HUES64 (cell line): ENCODE measurements at regions not wholly inside any gene's neighbourhood (a gene's known extent, or its start where the extent isn't known, plus 50 kb on each side); places are given as distances from the start of the nearest gene placed in this dataset.

Source experiments
- H3K27ac ChIP-seq: 2 replicates; pipeline ENCODE4 v1.7.0; 2013; ENCODE audit warnings: low read depth, low read length, inconsistent platforms
- H3K27me3 ChIP-seq: 2 replicates; pipeline ENCODE4 v1.6.1; 2013; ENCODE audit warnings: mild to moderate bottlenecking, low read length; ENCODE audit not compliant: insufficient read depth
- H3K36me3 ChIP-seq: 2 replicates; pipeline ENCODE4 v1.6.1; 2013; ENCODE audit warnings: mild to moderate bottlenecking, low read length; ENCODE audit not compliant: insufficient read depth
- H3K4me1 ChIP-seq: 2 replicates; pipeline ENCODE4 v1.6.1; 2013; ENCODE audit warnings: mild to moderate bottlenecking, low read length, moderate library complexity; ENCODE audit not compliant: insufficient read depth
- H3K4me3 ChIP-seq: 2 replicates; pipeline ENCODE4 v1.5.1; 2013; ENCODE audit warnings: mild to moderate bottlenecking, low read length, moderate library complexity
- H3K9ac ChIP-seq: 2 replicates; pipeline ENCODE4 v1.6.1; 2013; ENCODE audit warnings: mild to moderate bottlenecking, low read depth, low read length
- H3K9me3 ChIP-seq: 2 replicates; pipeline ENCODE4 v1.6.1; 2013; ENCODE audit warnings: low read depth, low read length; ENCODE audit not compliant: insufficient read depth
- WGBS: fragments of 150-250, 120-280 bp; methylation state at CpG from one replicate; pipeline ENCODE4 v1.1.7; 2013; ENCODE audit warnings: missing lambda C conversion rate; 5-methylcytosine and 5-hydroxymethylcytosine counted together

GRCh38 chr4:171042989-171043524, 770.1 kb upstream of the GALNTL6 start:
- Histone ChIP-seq H3K9ac (no peak overlapping the region), H3K9me3 (no peaks in the 10 kb centered on the region), H3K27me3 (no peaks in the 10 kb centered on the region), H3K4me1 (no peaks in the 10 kb centered on the region), H3K27ac (no peak overlapping the region), H3K36me3 (no peaks in the 10 kb centered on the region), H3K4me3 (no peak overlapping the region)
- WGBS, result 96% methylated on average over 46 of the region's 46 CpGs

GRCh38 chr4:171035909-171036308, 777.3 kb upstream of the GALNTL6 start:
- no peaks in the 10 kb centered on the region for H3K9me3 ChIP-seq
- no peak overlapping the region for H3K9ac ChIP-seq
- H3K36me3 ChIP-seq, result no peaks in the 10 kb centered on the region
- H3K4me3 ChIP-seq, result no peak overlapping the region
- H3K27me3 ChIP-seq, result no peaks in the 10 kb centered on the region
- peaks cover 7% of the 10 kb centered on the region; the same call in 1 of the 2 replicates for H3K4me1 ChIP-seq
- WGBS, result 93% methylated on average over 3 of the region's 3 CpGs
- H3K27ac ChIP-seq, result no peak overlapping the region

- 98% methylated on average over 1 of the region's 1 CpG for WGBS
- Histone ChIP-seq H3K27ac (no peak overlapping the region), H3K9ac (no peak overlapping the region), H3K9me3 (no peaks in the 10 kb centered on the region), H3K4me3 (no peak overlapping the region), H3K27me3 (no peaks in the 10 kb centered on the region), H3K4me1 (peaks cover 16% of the 10 kb centered on the region; the same call in 1 of the 2 replicates), H3K36me3 (no peaks in the 10 kb centered on the region)
These were observed 781.9 kb upstream of the GALNTL6 start for GRCh38 chr4:171031338-171031737.

- H3K36me3 ChIP-seq, result no peaks in the 10 kb centered on the region
- no peak overlapping the region for H3K27ac ChIP-seq
- H3K9ac ChIP-seq, result no peak overlapping the region
- H3K9me3 ChIP-seq, result no peaks in the 10 kb centered on the region
- H3K4me3 ChIP-seq, result no peak overlapping the region
- peaks cover 42% of the 10 kb centered on the region for H3K4me1 ChIP-seq
- no peaks in the 10 kb centered on the region for H3K27me3 ChIP-seq
- 98% methylated on average over 2 of the region's 2 CpGs for WGBS
These were observed 787.4 kb upstream of the GALNTL6 start for GRCh38 chr4:171025776-171026175.

- H3K4me3 ChIP-seq, result no peak overlapping the region
- H3K4me1 ChIP-seq, result peaks cover 43% of the 10 kb centered on the region
- H3K27ac ChIP-seq, result no peak overlapping the region
- 100% methylated on average over 2 of the region's 2 CpGs for WGBS
- no peak overlapping the region for H3K9ac ChIP-seq
- no peaks in the 10 kb centered on the region for H3K27me3 ChIP-seq
- H3K9me3 ChIP-seq, result no peaks in the 10 kb centered on the region
- H3K36me3 ChIP-seq, result no peaks in the 10 kb centered on the region
These were observed 787.9 kb upstream of the GALNTL6 start for GRCh38 chr4:171025343-171025742.

GRCh38 chr4:171024720-171025303, 788.4 kb upstream of the GALNTL6 start:
- Histone ChIP-seq H3K9ac (no peak overlapping the region), H3K4me3 (no peak overlapping the region), H3K27ac (no peak overlapping the region), H3K36me3 (no peaks in the 10 kb centered on the region), H3K9me3 (no peaks in the 10 kb centered on the region), H3K4me1 (peaks cover 43% of the 10 kb centered on the region), H3K27me3 (no peaks in the 10 kb centered on the region)
- WGBS, result 73% methylated on average over 4 of the region's 4 CpGs

GRCh38 chr4:171022824-171023230, 790.4 kb upstream of the GALNTL6 start:
- no peaks in the 10 kb centered on the region for H3K9me3 ChIP-seq
- 91% methylated on average over 2 of the region's 3 CpGs for WGBS
- no peak overlapping the region for H3K4me3 ChIP-seq
- H3K27me3 ChIP-seq, result no peaks in the 10 kb centered on the region
- H3K9ac ChIP-seq, result peak overlapping the region; percentile 24
- peaks cover 37% of the 10 kb centered on the region for H3K4me1 ChIP-seq
- no peaks in the 10 kb centered on the region for H3K36me3 ChIP-seq
- H3K27ac ChIP-seq, result peak overlapping the region; percentile 86

GRCh38 chr4:171017593-171017992, 795.6 kb upstream of the GALNTL6 start:
- Histone ChIP-seq H3K27ac (no peak overlapping the region), H3K36me3 (no peaks in the 10 kb centered on the region), H3K9me3 (0 out of 2 replicates have a peak, but pooled peaks cover 2% of the 10 kb centered on the region), H3K9ac (no peak overlapping the region), H3K4me1 (peaks cover 18% of the 10 kb centered on the region), H3K4me3 (no peak overlapping the region), H3K27me3 (no peaks in the 10 kb centered on the region)
- WGBS, result no CpG with 5 or more reads among the region's 1 CpG

GRCh38 chr4:171016145-171016544, 797.1 kb upstream of the GALNTL6 start:
- no peaks in the 10 kb centered on the region for H3K27me3 ChIP-seq
- no CpG with 5 or more reads among the region's 2 CpGs for WGBS
- no peak overlapping the region for H3K27ac ChIP-seq
- no peaks in the 10 kb centered on the region for H3K36me3 ChIP-seq
- H3K9me3 ChIP-seq, result 0 out of 2 replicates have a peak, but pooled peaks cover 5% of the 10 kb centered on the region
- no peak overlapping the region for H3K4me3 ChIP-seq
- H3K9ac ChIP-seq, result no peak overlapping the region
- peaks cover 5% of the 10 kb centered on the region for H3K4me1 ChIP-seq

GRCh38 chr4:171015441-171015840, 797.8 kb upstream of the GALNTL6 start:
- Histone ChIP-seq H3K4me3 (no peak overlapping the region), H3K36me3 (no peaks in the 10 kb centered on the region), H3K27ac (no peak overlapping the region), H3K27me3 (no peaks in the 10 kb centered on the region), H3K9ac (no peak overlapping the region), H3K4me1 (no peaks in the 10 kb centered on the region), H3K9me3 (0 out of 2 replicates have a peak, but pooled peaks cover 5% of the 10 kb centered on the region)
- WGBS, result no CpG with 5 or more reads among the region's 1 CpG

- H3K4me3 ChIP-seq, result no peak overlapping the region
- 0 out of 2 replicates have a peak, but pooled peaks cover 5% of the 10 kb centered on the region for H3K9me3 ChIP-seq
- WGBS, result 96% methylated on average over 2 of the region's 3 CpGs
- peaks cover 10% of the 10 kb centered on the region for H3K4me1 ChIP-seq
- H3K36me3 ChIP-seq, result no peaks in the 10 kb centered on the region
- H3K27me3 ChIP-seq, result no peaks in the 10 kb centered on the region
- H3K9ac ChIP-seq, result no peak overlapping the region
- H3K27ac ChIP-seq, result no peak overlapping the region
These were observed 805.4 kb upstream of the GALNTL6 start for GRCh38 chr4:171007618-171008390.
